HL-60 (cell line): ENCODE measurements at regions not wholly inside any gene's neighbourhood (a gene's known extent, or its start where the extent isn't known, plus 50 kb on each side); places are given as distances from the start of the nearest gene placed in this dataset.

Experiments used
- DNase-seq, 2 experiments: peaks; one replicate each; pipeline ENCODE4 v3.0.0-alpha.2; 2010 to 2020; ENCODE audit warnings: low read depth in 1 of 2, low spot score in 1 of 2
- H3K27ac ChIP-seq: fragments of 250-450 bp; sonication (Bioruptor Pico); replicated peaks from 2 replicates; pipeline ENCODE4 v1.5.1; 2020; ENCODE audit warnings: mild to moderate bottlenecking, moderate library complexity
- H3K27me3 ChIP-seq: fragments of 250-450 bp; sonication (Bioruptor Pico); 2 replicates; pipeline ENCODE4 v1.5.1; 2021; ENCODE audit warnings: mild to moderate bottlenecking, moderate library complexity; ENCODE audit not compliant: insufficient read depth, poor library complexity, severe bottlenecking
- H3K4me3 ChIP-seq: replicated peaks from 2 replicates; pipeline ENCODE4 v1.5.1; 2011; ENCODE audit warnings: mild to moderate bottlenecking, control low read depth, low read length; ENCODE audit not compliant: insufficient read depth
- CTCF ChIP-seq: IDR thresholded peaks from one replicate; pipeline ENCODE4 v1.5.1; 2011; ENCODE audit warnings: low read length, control low read depth, inconsistent platforms; ENCODE audit not compliant: insufficient read depth
- GABPA ChIP-seq: IDR thresholded peaks from 2 replicates; pipeline ENCODE4 v1.6.1; 2012; ENCODE audit warnings: low read depth
- POLR2AphosphoS5 ChIP-seq: IDR thresholded peaks from 2 replicates; pipeline ENCODE4 v1.6.1; 2012; ENCODE audit warnings: low read depth
- REST ChIP-seq: IDR thresholded peaks from 2 replicates; pipeline ENCODE4 v1.6.1; 2012; ENCODE audit warnings: low read depth; ENCODE audit not compliant: insufficient replicate concordance
- SPI1 ChIP-seq: IDR thresholded peaks from 2 replicates; pipeline ENCODE4 v1.6.1; 2012; ENCODE audit warnings: low read depth, mild to moderate bottlenecking, borderline replicate concordance

- H3K4me3 ChIP-seq: no peak overlapping the region
- no peak for DNase-seq
- no peak overlapping the region for H3K27ac ChIP-seq
- no peaks in the 10 kb centered on the region for H3K27me3 ChIP-seq
- TF ChIP-seq REST (no peak), CTCF (no peak), GABPA (no peak), SPI1 (no peak), POLR2AphosphoS5 (no peak)
Observed at GRCh38 chr13:64273780-64274179, 2858.1 kb upstream of the PCDH20 start.

DNA sequence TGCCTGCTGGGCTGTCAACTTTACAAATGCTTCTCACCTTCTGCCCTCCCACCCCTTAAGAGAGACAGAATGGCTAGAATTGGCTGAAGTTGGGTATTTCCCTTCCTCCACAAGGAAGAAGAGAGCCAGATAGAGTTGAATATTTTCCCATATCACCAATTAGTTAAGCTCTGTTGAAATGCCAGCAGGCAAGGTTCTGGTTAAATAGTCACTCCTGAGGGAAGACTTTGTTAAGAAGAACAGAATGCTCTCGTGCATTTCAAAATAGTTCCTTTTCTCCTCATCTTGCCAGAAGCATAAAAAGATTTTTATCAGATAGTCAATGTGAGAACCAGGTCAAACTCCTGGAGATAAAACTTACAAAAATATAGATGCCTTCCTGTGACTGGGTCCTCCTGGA, 2857.0 kb upstream of the PCDH20 start:
- Histone ChIP-seq H3K27me3 (no peaks in the 10 kb centered on the region), H3K4me3 (no peak overlapping the region), H3K27ac (no peak overlapping the region)
- DNase-seq: no peak
- TF ChIP-seq POLR2AphosphoS5 (no peak), REST (no peak), GABPA (no peak), SPI1 (no peak), CTCF (no peak)

DNA sequence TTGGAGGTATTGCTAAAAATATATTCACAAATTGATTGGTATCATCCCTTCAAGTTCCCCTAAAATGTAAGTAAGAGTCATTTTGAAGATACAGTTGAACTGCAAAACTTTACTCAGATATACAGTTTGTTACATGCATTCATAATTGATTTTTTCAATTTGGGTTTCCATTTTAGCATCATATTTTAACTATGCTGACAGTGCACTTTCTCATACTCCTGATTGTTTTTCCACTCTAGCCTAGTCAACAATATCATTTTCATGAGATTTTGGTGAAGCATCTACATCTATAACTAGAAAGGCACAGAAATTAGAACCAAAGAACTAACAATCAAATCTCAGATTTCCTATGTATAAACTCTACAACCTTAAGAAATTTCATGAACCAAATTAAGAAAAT, 2850.4 kb upstream of the PCDH20 start:
- Histone ChIP-seq H3K27me3 (no peaks in the 10 kb centered on the region), H3K27ac (no peak overlapping the region), H3K4me3 (no peak overlapping the region)
- DNase-seq: no peak
- no peak for TF ChIP-seq POLR2AphosphoS5
- no peak for TF ChIP-seq GABPA

DNA sequence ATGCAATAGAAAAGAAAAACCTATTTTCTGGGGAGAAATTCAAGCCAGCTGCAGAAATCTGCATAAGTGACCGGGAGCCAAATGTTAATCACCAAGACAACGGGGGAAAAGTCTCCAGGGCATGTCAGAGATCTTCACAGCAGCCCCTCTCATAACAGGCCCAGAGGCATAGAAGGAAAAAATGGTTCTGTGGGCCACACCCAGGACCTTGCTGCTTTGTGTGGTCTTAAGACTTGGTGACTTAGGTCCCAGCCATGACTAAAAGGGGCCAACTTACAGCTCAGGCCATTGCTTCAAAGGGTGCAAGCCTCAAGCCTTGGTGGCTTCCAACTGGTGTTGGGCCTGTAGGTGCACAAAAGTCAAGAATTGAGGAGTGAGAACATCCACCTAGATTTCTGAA, 2847.6 kb upstream of the PCDH20 start:
- H3K27me3 ChIP-seq: no peaks in the 10 kb centered on the region
- TF ChIP-seq POLR2AphosphoS5 (no peak), SPI1 (no peak), GABPA (no peak), CTCF (no peak), REST (no peak)
- H3K27ac ChIP-seq: no peak overlapping the region
- H3K4me3 ChIP-seq: no peak overlapping the region
- DNase-seq: no peak
